ENCODE measurements at regions not wholly inside any gene's neighbourhood (a gene's known extent, or its start where the extent isn't known, plus 50 kb on each side); places are given as distances from the start of the nearest gene placed in this dataset.

DNA sequence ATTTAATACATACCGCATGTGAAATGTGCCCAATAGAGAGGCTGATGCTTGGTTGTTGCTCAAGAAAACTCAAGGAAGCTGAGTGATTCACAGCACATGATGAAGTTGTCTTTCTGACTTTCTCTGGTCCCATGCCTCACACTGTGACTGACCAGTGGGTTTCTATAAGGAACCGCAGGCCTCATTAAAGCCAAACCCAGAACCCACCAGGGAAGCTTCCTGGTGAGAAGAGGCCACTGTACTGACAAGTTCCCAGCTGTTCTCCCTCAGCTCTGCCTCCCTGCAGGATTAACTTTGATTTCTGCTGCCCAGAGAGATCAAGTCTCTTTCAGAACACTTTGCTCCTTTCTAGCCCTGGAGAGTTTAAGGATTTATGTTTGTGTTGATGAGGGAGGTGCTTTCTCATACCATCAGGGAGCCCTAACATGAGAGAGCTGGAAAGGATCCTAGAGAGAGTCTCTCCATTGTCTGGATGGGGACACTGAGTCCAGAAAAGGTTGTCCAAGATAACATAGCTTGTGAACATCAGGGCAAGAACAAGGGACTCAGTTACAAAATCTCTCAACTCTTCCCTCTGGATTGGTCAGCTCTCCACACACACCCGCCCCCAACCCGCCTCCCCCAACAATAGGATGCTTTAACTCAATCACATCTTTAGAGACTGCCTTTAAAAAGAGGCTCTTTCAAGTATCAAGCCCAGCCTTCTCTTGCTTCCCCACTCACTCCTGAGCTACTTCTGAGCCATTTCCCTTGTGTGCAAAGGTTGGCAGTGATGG lies 303.2 kb upstream of the TLE3 start:
- Histone ChIP-seq H3K9me3 (ENCODE audit: low read depth) (no peaks in the 10 kb centered on the region), H2AFZ (no peak overlapping the region), H3K4me3 (no peak overlapping the region), H3K36me3 (replicated peaks; ENCODE audit: insufficient read depth, low read depth) (no peaks in the 10 kb centered on the region), H3K4me1 (ENCODE audit: insufficient read depth) (peaks cover 6% of the 10 kb centered on the region), H4K20me1 (ENCODE audit: insufficient read depth, poor library complexity, severe bottlenecking) (no peaks in the 10 kb centered on the region), H3K9me2 (replicated peaks; ENCODE audit: insufficient read depth) (no peaks in the 10 kb centered on the region), H3K27me3 (no peaks in the 10 kb centered on the region), H3K27ac (no peak overlapping the region), H3K79me2 (no peaks in the 10 kb centered on the region), H3K4me2 (no peak overlapping the region)
- TF ChIP-seq EZH2 (IDR thresholded peaks at IDR 0.05; ENCODE audit: borderline replicate concordance) (no peak), EZH2phosphoT487 (IDR thresholded peaks at IDR 0.05; ENCODE audit: low read depth, severe bottlenecking, unreplicated experiment) (no peak)
- TF ChIP-seq, protein P1, sequence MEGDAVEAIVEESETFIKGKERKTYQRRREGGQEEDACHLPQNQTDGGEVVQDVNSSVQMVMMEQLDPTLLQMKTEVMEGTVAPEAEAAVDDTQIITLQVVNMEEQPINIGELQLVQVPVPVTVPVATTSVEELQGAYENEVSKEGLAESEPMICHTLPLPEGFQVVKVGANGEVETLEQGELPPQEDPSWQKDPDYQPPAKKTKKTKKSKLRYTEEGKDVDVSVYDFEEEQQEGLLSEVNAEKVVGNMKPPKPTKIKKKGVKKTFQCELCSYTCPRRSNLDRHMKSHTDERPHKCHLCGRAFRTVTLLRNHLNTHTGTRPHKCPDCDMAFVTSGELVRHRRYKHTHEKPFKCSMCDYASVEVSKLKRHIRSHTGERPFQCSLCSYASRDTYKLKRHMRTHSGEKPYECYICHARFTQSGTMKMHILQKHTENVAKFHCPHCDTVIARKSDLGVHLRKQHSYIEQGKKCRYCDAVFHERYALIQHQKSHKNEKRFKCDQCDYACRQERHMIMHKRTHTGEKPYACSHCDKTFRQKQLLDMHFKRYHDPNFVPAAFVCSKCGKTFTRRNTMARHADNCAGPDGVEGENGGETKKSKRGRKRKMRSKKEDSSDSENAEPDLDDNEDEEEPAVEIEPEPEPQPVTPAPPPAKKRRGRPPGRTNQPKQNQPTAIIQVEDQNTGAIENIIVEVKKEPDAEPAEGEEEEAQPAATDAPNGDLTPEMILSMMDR (IDR thresholded peaks at IDR 0.05; ENCODE audit: poor library complexity) = no peak
- 90% methylated on average over 4 of the region's 4 CpGs for WGBS (ENCODE audit: low lambda C conversion rate, missing lambda C conversion rate)
- no peak for DNase-seq (ENCODE audit: low spot score)

DNA sequence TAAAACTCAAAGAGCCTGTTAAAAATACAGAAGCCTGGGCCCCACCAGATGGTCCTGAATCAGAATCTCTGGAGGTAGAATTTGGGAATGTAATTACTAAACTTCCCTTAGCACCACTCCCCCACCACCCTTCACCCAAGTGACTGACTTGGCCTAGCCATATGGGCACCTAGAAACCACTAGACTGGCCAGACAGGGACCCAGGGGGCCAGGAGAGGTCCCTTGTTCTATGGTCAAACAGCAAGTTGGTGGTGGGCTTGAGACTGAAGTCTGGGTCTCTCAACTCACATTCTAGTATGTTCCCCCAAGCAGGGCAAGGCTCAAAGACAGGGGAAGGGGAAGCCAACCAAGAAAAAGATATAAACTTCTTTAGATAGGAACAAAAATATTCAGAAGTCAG lies 301.5 kb upstream of the TLE3 start:
- Histone ChIP-seq H3K9me3 (ENCODE audit: low read depth) (no peaks in the 10 kb centered on the region), H3K4me3 (no peak overlapping the region), H3K4me2 (no peak overlapping the region), H3K79me2 (no peaks in the 10 kb centered on the region), H2AFZ (no peak overlapping the region), H3K9me2 (replicated peaks; ENCODE audit: insufficient read depth) (no peaks in the 10 kb centered on the region), H4K20me1 (ENCODE audit: insufficient read depth, poor library complexity, severe bottlenecking) (no peaks in the 10 kb centered on the region), H3K36me3 (replicated peaks; ENCODE audit: insufficient read depth, low read depth) (no peaks in the 10 kb centered on the region), H3K4me1 (ENCODE audit: insufficient read depth) (peaks cover 6% of the 10 kb centered on the region), H3K27ac (no peak overlapping the region), H3K27me3 (no peaks in the 10 kb centered on the region)
- no peak for DNase-seq (ENCODE audit: low spot score)
- no peak for TF ChIP-seq EZH2 (IDR thresholded peaks at IDR 0.05; ENCODE audit: borderline replicate concordance)

DNA sequence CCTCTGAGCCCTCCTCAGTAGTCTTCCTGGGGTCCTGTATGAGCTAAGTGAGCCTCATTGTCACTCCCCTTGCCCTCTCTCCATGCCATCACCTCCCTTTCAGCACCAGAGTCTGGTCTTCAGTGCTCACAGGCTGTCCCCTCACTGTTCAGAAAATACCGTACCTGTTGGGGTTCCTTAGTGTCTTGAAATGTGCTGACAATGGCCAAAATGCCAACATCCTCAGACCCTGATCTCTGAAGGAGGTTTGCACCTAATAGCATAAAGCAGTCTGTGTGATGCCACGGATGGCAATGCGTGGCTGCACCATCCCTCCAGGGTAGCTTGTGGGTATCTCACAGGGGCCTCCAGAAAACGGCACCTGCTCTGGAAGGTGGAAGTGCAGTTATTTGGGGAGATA lies 301.0 kb upstream of the TLE3 start:
- Histone ChIP-seq H3K9me3 (ENCODE audit: low read depth) (no peaks in the 10 kb centered on the region), H3K4me1 (ENCODE audit: insufficient read depth) (peaks cover 6% of the 10 kb centered on the region), H3K27me3 (no peaks in the 10 kb centered on the region), H3K9me2 (replicated peaks; ENCODE audit: insufficient read depth) (no peaks in the 10 kb centered on the region), H4K20me1 (ENCODE audit: insufficient read depth, poor library complexity, severe bottlenecking) (no peaks in the 10 kb centered on the region), H3K4me2 (no peak overlapping the region), H3K36me3 (replicated peaks; ENCODE audit: insufficient read depth, low read depth) (no peaks in the 10 kb centered on the region), H3K4me3 (no peak overlapping the region), H3K79me2 (no peaks in the 10 kb centered on the region), H3K27ac (no peak overlapping the region), H2AFZ (no peak overlapping the region)
- WGBS (ENCODE audit: low lambda C conversion rate, missing lambda C conversion rate) = 96% methylated on average over 4 of the region's 4 CpGs
- TF ChIP-seq EZH2phosphoT487 (IDR thresholded peaks at IDR 0.05; ENCODE audit: low read depth, severe bottlenecking, unreplicated experiment) (no peak), EZH2 (IDR thresholded peaks at IDR 0.05; ENCODE audit: borderline replicate concordance) (no peak)
- TF ChIP-seq, protein P1 (IDR thresholded peaks at IDR 0.05; ENCODE audit: poor library complexity) = no peak
- no peak for DNase-seq (ENCODE audit: low spot score)

DNA sequence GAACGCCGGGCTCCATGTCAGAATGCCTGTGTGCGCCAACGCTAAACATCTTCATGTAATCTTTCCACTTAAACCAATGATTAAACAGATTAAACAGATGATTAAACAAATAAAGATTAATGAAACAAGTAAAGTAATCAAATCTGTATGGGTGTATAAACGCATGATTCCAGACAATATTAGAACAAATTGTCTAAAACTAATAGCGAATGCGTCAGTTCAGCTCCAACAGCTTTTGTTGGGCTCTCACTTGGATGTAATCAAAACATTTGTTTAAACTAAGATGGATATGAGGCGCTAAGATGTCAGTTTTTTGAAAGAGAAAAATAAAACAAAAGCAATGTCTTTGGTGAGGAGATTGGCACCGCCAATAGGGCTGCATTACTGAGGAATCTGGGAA lies 299.1 kb upstream of the TLE3 start:
- Histone ChIP-seq H3K36me3 (replicated peaks; ENCODE audit: insufficient read depth, low read depth) (no peaks in the 10 kb centered on the region), H3K27ac (no peak overlapping the region), H3K4me2 (no peak overlapping the region), H3K4me1 (ENCODE audit: insufficient read depth) (peaks cover 6% of the 10 kb centered on the region), H4K20me1 (ENCODE audit: insufficient read depth, poor library complexity, severe bottlenecking) (no peaks in the 10 kb centered on the region), H3K9me2 (replicated peaks; ENCODE audit: insufficient read depth) (no peaks in the 10 kb centered on the region), H2AFZ (no peak overlapping the region), H3K9me3 (ENCODE audit: low read depth) (no peaks in the 10 kb centered on the region), H3K4me3 (no peak overlapping the region), H3K27me3 (no peaks in the 10 kb centered on the region), H3K79me2 (no peaks in the 10 kb centered on the region)
- no peak for DNase-seq (ENCODE audit: low spot score)
- TF ChIP-seq, protein P1 (IDR thresholded peaks at IDR 0.05; ENCODE audit: poor library complexity) = no peak
- TF ChIP-seq EZH2 (IDR thresholded peaks at IDR 0.05; ENCODE audit: borderline replicate concordance) = no peak
- TF ChIP-seq EZH2phosphoT487 (IDR thresholded peaks at IDR 0.05; ENCODE audit: low read depth, severe bottlenecking, unreplicated experiment) = no peak
- 80% methylated on average over 9 of the region's 9 CpGs for WGBS (ENCODE audit: low lambda C conversion rate, missing lambda C conversion rate)

Data from hepatocyte (in vitro differentiated cells).